ENCODE measurements at regions not wholly inside any gene's neighbourhood (a gene's known extent, or its start where the extent isn't known, plus 50 kb on each side); places are given as distances from the start of the nearest gene placed in this dataset.

- Histone ChIP-seq H3K4me3 (ENCODE audit: insufficient read depth, low read length, poor library complexity, severe bottlenecking) (no peak overlapping the region), H3K9ac (ENCODE audit: low read length) (no peak overlapping the region), H3K9me2 (replicated peaks; ENCODE audit: insufficient read depth, low read length) (no peaks in the 10 kb centered on the region), H3K27ac (ENCODE audit: low read depth, low read length) (no peak overlapping the region), H3K79me2 (ENCODE audit: insufficient read depth, low read length) (no peaks in the 10 kb centered on the region), H4K20me1 (ENCODE audit: low read depth, low read length) (no peaks in the 10 kb centered on the region), H3K36me3 (ENCODE audit: low read length) (no peaks in the 10 kb centered on the region), H3K9me3 (ENCODE audit: insufficient read depth, low read length) (no peaks in the 10 kb centered on the region), H3F3A (ENCODE audit: insufficient read depth) (no peaks in the 10 kb centered on the region), H3K4me2 (ENCODE audit: low read depth, low read length, poor library complexity, severe bottlenecking) (no peak overlapping the region), H3K27me3 (ENCODE audit: low read length) (no peaks in the 10 kb centered on the region), H2AFZ (ENCODE audit: low read depth, low read length, severe bottlenecking) (no peak overlapping the region)
- TF ChIP-seq, protein P1, sequence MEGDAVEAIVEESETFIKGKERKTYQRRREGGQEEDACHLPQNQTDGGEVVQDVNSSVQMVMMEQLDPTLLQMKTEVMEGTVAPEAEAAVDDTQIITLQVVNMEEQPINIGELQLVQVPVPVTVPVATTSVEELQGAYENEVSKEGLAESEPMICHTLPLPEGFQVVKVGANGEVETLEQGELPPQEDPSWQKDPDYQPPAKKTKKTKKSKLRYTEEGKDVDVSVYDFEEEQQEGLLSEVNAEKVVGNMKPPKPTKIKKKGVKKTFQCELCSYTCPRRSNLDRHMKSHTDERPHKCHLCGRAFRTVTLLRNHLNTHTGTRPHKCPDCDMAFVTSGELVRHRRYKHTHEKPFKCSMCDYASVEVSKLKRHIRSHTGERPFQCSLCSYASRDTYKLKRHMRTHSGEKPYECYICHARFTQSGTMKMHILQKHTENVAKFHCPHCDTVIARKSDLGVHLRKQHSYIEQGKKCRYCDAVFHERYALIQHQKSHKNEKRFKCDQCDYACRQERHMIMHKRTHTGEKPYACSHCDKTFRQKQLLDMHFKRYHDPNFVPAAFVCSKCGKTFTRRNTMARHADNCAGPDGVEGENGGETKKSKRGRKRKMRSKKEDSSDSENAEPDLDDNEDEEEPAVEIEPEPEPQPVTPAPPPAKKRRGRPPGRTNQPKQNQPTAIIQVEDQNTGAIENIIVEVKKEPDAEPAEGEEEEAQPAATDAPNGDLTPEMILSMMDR (IDR thresholded peaks at IDR 0.05; ENCODE audit: insufficient read depth, low read length, poor library complexity, severe bottlenecking) = no peak
These were observed 145.0 kb downstream of the SLC24A2 start for GRCh38 chr9:19643875-19644274.

GRCh38 chr9:19642256-19642655 is 146.6 kb downstream of the SLC24A2 start:
- Histone ChIP-seq H3K9ac (ENCODE audit: low read length) (no peak overlapping the region), H2AFZ (ENCODE audit: low read depth, low read length, severe bottlenecking) (no peak overlapping the region), H3K9me2 (replicated peaks; ENCODE audit: insufficient read depth, low read length) (no peaks in the 10 kb centered on the region), H4K20me1 (ENCODE audit: low read depth, low read length) (no peaks in the 10 kb centered on the region), H3K27me3 (ENCODE audit: low read length) (no peaks in the 10 kb centered on the region), H3K4me2 (ENCODE audit: low read depth, low read length, poor library complexity, severe bottlenecking) (no peak overlapping the region), H3K4me3 (ENCODE audit: insufficient read depth, low read length, poor library complexity, severe bottlenecking) (no peak overlapping the region), H3K36me3 (ENCODE audit: low read length) (no peaks in the 10 kb centered on the region), H3K27ac (ENCODE audit: low read depth, low read length) (no peak overlapping the region), H3F3A (ENCODE audit: insufficient read depth) (no peaks in the 10 kb centered on the region), H3K79me2 (ENCODE audit: insufficient read depth, low read length) (no peaks in the 10 kb centered on the region), H3K9me3 (ENCODE audit: insufficient read depth, low read length) (no peaks in the 10 kb centered on the region)
- no peak for TF ChIP-seq EZH2phosphoT487 (conservative IDR thresholded peaks at IDR 0.05; ENCODE audit: low read length)
- TF ChIP-seq, protein P1 (IDR thresholded peaks at IDR 0.05; ENCODE audit: insufficient read depth, low read length, poor library complexity, severe bottlenecking) = no peak

DNA sequence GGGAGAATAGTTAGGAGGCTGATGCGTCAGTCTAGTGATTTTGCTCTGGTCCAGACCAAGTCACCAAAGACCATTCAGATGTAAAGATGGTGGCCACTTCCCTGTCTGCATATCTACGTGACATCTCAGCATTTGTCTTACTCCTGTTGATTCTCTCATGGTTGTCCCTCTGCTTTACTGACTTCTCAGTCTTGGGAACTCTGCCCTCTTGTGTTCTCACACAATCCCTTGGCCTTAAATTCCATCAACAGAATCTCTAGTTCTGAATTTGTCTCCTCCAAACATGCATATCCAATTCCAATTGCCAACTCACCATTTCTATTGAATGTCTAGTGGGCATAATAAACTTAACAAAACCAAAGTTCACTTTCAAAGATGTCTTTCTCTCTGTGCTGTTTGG is 147.8 kb downstream of the SLC24A2 start:
- no peaks in the 10 kb centered on the region for H4K20me1 ChIP-seq (ENCODE audit: low read depth, low read length)
- H3K9me2 ChIP-seq (replicated peaks; ENCODE audit: insufficient read depth, low read length) = no peaks in the 10 kb centered on the region
- H3F3A ChIP-seq (ENCODE audit: insufficient read depth) = no peaks in the 10 kb centered on the region
- no peak for TF ChIP-seq EZH2phosphoT487 (conservative IDR thresholded peaks at IDR 0.05; ENCODE audit: low read length)
- TF ChIP-seq, protein P1 (IDR thresholded peaks at IDR 0.05; ENCODE audit: insufficient read depth, low read length, poor library complexity, severe bottlenecking) = no peak
- no peak overlapping the region for H3K27ac ChIP-seq (ENCODE audit: low read depth, low read length)
- H3K9me3 ChIP-seq (ENCODE audit: insufficient read depth, low read length) = no peaks in the 10 kb centered on the region
- no peak overlapping the region for H3K4me2 ChIP-seq (ENCODE audit: low read depth, low read length, poor library complexity, severe bottlenecking)
- no peaks in the 10 kb centered on the region for H3K36me3 ChIP-seq (ENCODE audit: low read length)
- H3K79me2 ChIP-seq (ENCODE audit: insufficient read depth, low read length) = no peaks in the 10 kb centered on the region
- no peaks in the 10 kb centered on the region for H3K27me3 ChIP-seq (ENCODE audit: low read length)
- H2AFZ ChIP-seq (ENCODE audit: low read depth, low read length, severe bottlenecking) = no peak overlapping the region
- H3K4me3 ChIP-seq (ENCODE audit: insufficient read depth, low read length, poor library complexity, severe bottlenecking) = no peak overlapping the region
- no peak overlapping the region for H3K9ac ChIP-seq (ENCODE audit: low read length)

DNA sequence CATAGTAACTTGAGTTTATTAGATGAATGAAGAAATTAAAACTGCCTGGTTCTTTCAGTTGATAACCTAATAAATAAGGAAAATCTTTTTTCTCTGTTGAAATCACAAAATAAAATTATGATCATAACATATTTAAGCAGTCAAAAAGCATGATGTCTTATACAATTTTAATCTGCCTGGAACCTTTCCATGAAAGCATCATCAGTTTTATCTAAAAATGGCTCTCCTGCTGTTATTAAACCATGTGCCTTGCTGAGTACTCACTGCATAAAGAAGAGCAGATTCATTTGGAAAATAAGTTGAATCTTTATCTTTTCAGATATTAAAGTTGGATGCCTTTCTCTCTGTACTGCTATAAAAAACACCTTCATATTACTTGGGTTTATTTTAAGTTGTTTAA is 148.8 kb downstream of the SLC24A2 start:
- no peaks in the 10 kb centered on the region for H3K79me2 ChIP-seq (ENCODE audit: insufficient read depth, low read length)
- no peak overlapping the region for H3K4me2 ChIP-seq (ENCODE audit: low read depth, low read length, poor library complexity, severe bottlenecking)
- H3K4me3 ChIP-seq (ENCODE audit: insufficient read depth, low read length, poor library complexity, severe bottlenecking) = no peak overlapping the region
- no peaks in the 10 kb centered on the region for H3K9me2 ChIP-seq (replicated peaks; ENCODE audit: insufficient read depth, low read length)
- no peaks in the 10 kb centered on the region for H3K36me3 ChIP-seq (ENCODE audit: low read length)
- H3K9ac ChIP-seq (ENCODE audit: low read length) = no peak overlapping the region
- no peak overlapping the region for H3K27ac ChIP-seq (ENCODE audit: low read depth, low read length)
- no peak overlapping the region for H2AFZ ChIP-seq (ENCODE audit: low read depth, low read length, severe bottlenecking)
- H4K20me1 ChIP-seq (ENCODE audit: low read depth, low read length) = no peaks in the 10 kb centered on the region
- no peaks in the 10 kb centered on the region for H3F3A ChIP-seq (ENCODE audit: insufficient read depth)
- H3K9me3 ChIP-seq (ENCODE audit: insufficient read depth, low read length) = no peaks in the 10 kb centered on the region
- TF ChIP-seq, protein P1 (IDR thresholded peaks at IDR 0.05; ENCODE audit: insufficient read depth, low read length, poor library complexity, severe bottlenecking) = no peak
- no peak for TF ChIP-seq EZH2phosphoT487 (conservative IDR thresholded peaks at IDR 0.05; ENCODE audit: low read length)
- H3K27me3 ChIP-seq (ENCODE audit: low read length) = no peaks in the 10 kb centered on the region

All from SU-DHL-6 (cell line).